A549 (cell line): ENCODE measurements at regions not wholly inside any gene's neighbourhood (a gene's known extent, or its start where the extent isn't known, plus 50 kb on each side); places are given as distances from the start of the nearest gene placed in this dataset.

Source experiments
- ATAC-seq, 2 experiments: fragments of 200-7000 bp in 1 of 2; fragments of >200 bp in 1 of 2; cut with Nextera tagmentation in 1 of 2; cut with Tn5 transposase in 1 of 2; 3 replicates each; pipeline versions ENCODE4 v1.8.0 to v1.9.1; 2018 to 2020; ENCODE audit warnings: mild to moderate bottlenecking in 1 of 2, moderate library complexity in 1 of 2
- CTCF ChIA-PET: fragments of 300-600 bp; sonication (Branson Sonifier 250); formaldehyde crosslinking; extraction: SDS; loops from one replicate; lab custom pipeline; 2021; ENCODE audit warnings: antibody characterized with exemption, inconsistent platforms; lab: Yijun Ruan, JAX
- POLR2A ChIA-PET: fragments of 350-600 bp; formaldehyde crosslinking; extraction: SDS; loops from one replicate; lab custom pipeline; 2021; ENCODE audit warnings: antibody characterized with exemption, inconsistent platforms; lab: Yijun Ruan, JAX
- DNase-seq, 2 experiments: peaks; one replicate each; pipeline versions ENCODE4 v3.0.0 to v3.0.0-alpha.2; 2011 to 2016; ENCODE audit warnings: low read depth in 1 of 2, low spot score in 1 of 2
- FAIRE-seq: peaks from 2 replicates; lab custom pipeline; 2011; peaks lifted over from hg19 to GRCh38; lab: Jason Lieb, UNC
- H3K27ac ChIP-seq, 2 experiments: fragments of >200 bp; sonication (Bioruptor Twin); formaldehyde crosslinking; 3 replicates each; pipeline ENCODE4 v1.5.1; 2016 to 2017
- H3K4me1 ChIP-seq: fragments of >200 bp; sonication (Bioruptor Twin); formaldehyde crosslinking; 3 replicates; pipeline ENCODE4 v1.6.1; 2016
- H3K4me2 ChIP-seq: fragments of >200 bp; sonication (Bioruptor Twin); formaldehyde crosslinking; 3 replicates; pipeline ENCODE4 v1.6.1; 2016
- H3K4me3 ChIP-seq: fragments of >200 bp; sonication (Bioruptor Twin); formaldehyde crosslinking; 3 replicates; pipeline ENCODE4 v1.5.1; 2016
- H3K9me3 ChIP-seq: fragments of >200 bp; sonication (Bioruptor Twin); formaldehyde crosslinking; 3 replicates; pipeline ENCODE4 v1.6.1; 2016
- CEBPB ChIP-seq, 2 experiments: fragments of >200 bp in 1 of 2; sonication (Bioruptor Twin) in 1 of 2; formaldehyde crosslinking in 1 of 2; IDR thresholded peaks; 2 replicates each; pipeline ENCODE4 v1.6.1; 2012 to 2016
- EHMT2 ChIP-seq: fragments of 200-600 bp; sonication (generic); IDR thresholded peaks from 2 replicates; pipeline ENCODE4 v1.6.1; 2016; ENCODE audit warnings: antibody characterized with exemption, low read depth, mild to moderate bottlenecking, moderate library complexity
- ESRRA ChIP-seq: fragments of 150-350 bp; IDR thresholded peaks from 2 replicates; pipeline ENCODE4 v1.6.1; 2014; ENCODE audit warnings: mild to moderate bottlenecking, low read length, borderline replicate concordance
- FOSL2 ChIP-seq, 2 experiments: fragments of 450-650 bp in 1 of 2; fragments of >200 bp in 1 of 2; sonication (Bioruptor Twin) in 1 of 2; formaldehyde crosslinking; IDR thresholded peaks; 2 replicates each; pipeline versions ENCODE4 v1.5.0 to v1.6.1; 2016 to 2020; ENCODE audit warnings: mild to moderate bottlenecking in 1 of 2, moderate library complexity in 1 of 2
- HEYL ChIP-seq: fragments of 250-450 bp; sonication (Bioruptor Pico); IDR thresholded peaks from 2 replicates; pipeline ENCODE4 v1.8.0; 2021; ENCODE audit warnings: mild to moderate bottlenecking, moderate library complexity
- HOXB5 ChIP-seq: fragments of 250-450 bp; sonication (Bioruptor Pico); IDR thresholded peaks from 2 replicates; pipeline ENCODE4 v1.5.0; 2020; ENCODE audit warnings: mild to moderate bottlenecking, moderate library complexity
- JUNB ChIP-seq: fragments of >200 bp; sonication (Bioruptor Twin); formaldehyde crosslinking; IDR thresholded peaks from 2 replicates; pipeline ENCODE4 v1.6.1; 2016
- KDM1A ChIP-seq: fragments of 200-600 bp; sonication (generic); IDR thresholded peaks from 2 replicates; pipeline ENCODE4 v1.6.1; 2016; ENCODE audit warnings: low read depth, mild to moderate bottlenecking
- KDM5A ChIP-seq: fragments of 200-600 bp; sonication (generic); IDR thresholded peaks from 2 replicates; pipeline ENCODE4 v1.6.1; 2016; ENCODE audit warnings: antibody characterized with exemption, mild to moderate bottlenecking
- MAFK ChIP-seq: fragments of 450-650 bp; IDR thresholded peaks from 2 replicates; pipeline ENCODE4 v1.6.1; 2014; ENCODE audit not compliant: partially characterized antibody
- MAZ ChIP-seq: fragments of 150-350 bp; IDR thresholded peaks from 2 replicates; pipeline ENCODE4 v1.6.1; 2014; ENCODE audit warnings: antibody characterized with exemption, low read depth, low read length, borderline replicate concordance
- PHF8 ChIP-seq: fragments of 200-600 bp; sonication (generic); IDR thresholded peaks from 2 replicates; pipeline ENCODE4 v1.6.1; 2016; ENCODE audit warnings: low read depth, mild to moderate bottlenecking, antibody characterized with exemption, moderate library complexity, borderline replicate concordance
- POLR2AphosphoS2 ChIP-seq: conservative IDR thresholded peaks from 2 replicates; pipeline ENCODE4 v1.6.1; 2012; ENCODE audit warnings: low read length, improper control_type of control experiment, inconsistent platforms
- SMC3 ChIP-seq: fragments of >200 bp; sonication (Bioruptor Twin); formaldehyde crosslinking; IDR thresholded peaks from 3 replicates; pipeline ENCODE4 v1.6.1; 2018; ENCODE audit warnings: inconsistent platforms
- SREBF2 ChIP-seq: fragments of 450-650 bp; IDR thresholded peaks from 2 replicates; pipeline ENCODE4 v1.6.1; 2014; ENCODE audit warnings: mild to moderate bottlenecking, moderate library complexity
- TP53 ChIP-seq: fragments of 250-450 bp; sonication (Bioruptor Pico); IDR thresholded peaks from 2 replicates; pipeline ENCODE4 v1.5.0; 2021; ENCODE audit warnings: mild to moderate bottlenecking, moderate library complexity
- ZSCAN20 ChIP-seq: fragments of 250-450 bp; sonication (Bioruptor Pico); IDR thresholded peaks from 2 replicates; pipeline ENCODE4 v1.8.0; 2022; ENCODE audit warnings: mild to moderate bottlenecking, moderate library complexity
- WGBS: methylation state at CpG from one replicate; pipeline ENCODE4 v1.1.6; 2017; ENCODE audit errors: missing lambda C conversion rate; 5-methylcytosine and 5-hydroxymethylcytosine counted together
- TF ChIP-seq, protein P1 (sequence below): fragments of >200 bp; sonication (Bioruptor Twin); formaldehyde crosslinking; IDR thresholded peaks from 2 replicates; pipeline ENCODE4 v1.6.1; 2016
- TF ChIP-seq, protein P2 (sequence below): fragments of >200 bp; sonication (Bioruptor Twin); formaldehyde crosslinking; IDR thresholded peaks from 3 replicates; pipeline ENCODE4 v1.5.1; 2016

DNA sequence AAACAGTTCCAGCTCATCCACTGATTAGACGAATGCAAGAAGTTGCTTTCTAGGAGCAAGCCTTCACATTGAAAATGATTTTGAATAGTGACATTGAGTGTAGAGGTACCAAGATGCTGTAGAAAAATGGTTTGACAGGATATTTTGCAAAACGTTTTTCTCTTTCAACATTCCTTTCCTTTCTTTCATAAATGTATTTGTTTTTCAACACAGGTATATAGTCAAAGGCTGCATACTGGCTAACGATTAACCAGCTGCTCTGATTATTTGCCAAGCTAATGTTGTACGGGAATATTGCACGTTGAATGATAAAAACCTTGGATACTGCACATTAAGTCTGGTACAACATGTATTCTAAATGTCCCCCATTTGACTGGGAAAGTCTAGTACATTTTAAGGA, 78.8 kb upstream of the TENT5A start:
- no peak overlapping the region for H3K4me3 ChIP-seq
- no peak for FAIRE-seq
- no peak for ATAC-seq
- H3K4me1 ChIP-seq = peaks cover 24% of the 10 kb centered on the region; the same call in 2 of the 3 replicates
- peak overlapping the region; percentile 43 for H3K4me2 ChIP-seq
- TF ChIP-seq CEBPB (IDR thresholded peaks at IDR 0.05) (peak in 1 of 2 experiments; percentile 26; a peak in 1 of 4 replicates), KDM5A (no peak)
- TF ChIP-seq, protein P1, sequence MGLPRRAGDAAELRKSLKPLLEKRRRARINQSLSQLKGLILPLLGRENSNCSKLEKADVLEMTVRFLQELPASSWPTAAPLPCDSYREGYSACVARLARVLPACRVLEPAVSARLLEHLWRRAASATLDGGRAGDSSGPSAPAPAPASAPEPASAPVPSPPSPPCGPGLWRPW = peak; percentile 43; the same call in 1 of the 2 replicates
- peak overlapping the region in 1 of 2 experiments; percentile 42; a peak in 1 of 6 replicates for H3K27ac ChIP-seq
- CTCF ChIA-PET = no interaction called here
- no peak for DNase-seq
- H3K9me3 ChIP-seq = no peaks in the 10 kb centered on the region
- 14% methylated on average over 5 of the region's 5 CpGs for WGBS
- POLR2A ChIA-PET = interaction anchor here (0.8 kb wide), 1 partner anchor 79 kb away, joined by 3 read pairs; the partner anchor contains the start of gene TENT5A

DNA sequence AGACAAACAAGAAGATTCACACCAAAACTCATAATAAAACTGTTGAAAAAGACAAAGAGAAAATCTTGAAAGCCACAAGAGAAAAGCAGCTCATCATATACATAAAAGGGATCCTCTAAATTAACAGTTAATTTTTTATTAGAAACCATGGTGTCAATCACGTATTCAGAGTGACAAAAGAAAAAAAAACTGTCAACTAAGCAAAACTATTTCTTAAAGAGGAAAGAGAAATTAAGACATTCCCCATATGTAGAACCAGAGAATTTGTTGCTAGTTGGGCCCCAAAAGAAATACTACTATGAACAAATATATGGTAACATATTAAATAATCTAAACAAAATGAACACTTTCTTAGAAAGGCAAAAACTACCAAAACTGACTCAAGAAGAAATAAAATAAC, 74.3 kb upstream of the TENT5A start:
- Histone ChIP-seq H3K9me3 (no peaks in the 10 kb centered on the region), H3K4me3 (no peak overlapping the region), H3K27ac (no peak overlapping the region), H3K4me2 (no peak overlapping the region), H3K4me1 (peaks cover 15% of the 10 kb centered on the region; the same call in 2 of the 3 replicates)
- CTCF ChIA-PET = no interaction called here
- TF ChIP-seq HEYL = no peak
- TF ChIP-seq MAFK = peak; percentile 62
- FAIRE-seq (no peak), DNase-seq (no peak), ATAC-seq (no peak)
- WGBS = 10% methylated on average over 1 of the region's 1 CpG
- POLR2A ChIA-PET = no interaction called here

DNA sequence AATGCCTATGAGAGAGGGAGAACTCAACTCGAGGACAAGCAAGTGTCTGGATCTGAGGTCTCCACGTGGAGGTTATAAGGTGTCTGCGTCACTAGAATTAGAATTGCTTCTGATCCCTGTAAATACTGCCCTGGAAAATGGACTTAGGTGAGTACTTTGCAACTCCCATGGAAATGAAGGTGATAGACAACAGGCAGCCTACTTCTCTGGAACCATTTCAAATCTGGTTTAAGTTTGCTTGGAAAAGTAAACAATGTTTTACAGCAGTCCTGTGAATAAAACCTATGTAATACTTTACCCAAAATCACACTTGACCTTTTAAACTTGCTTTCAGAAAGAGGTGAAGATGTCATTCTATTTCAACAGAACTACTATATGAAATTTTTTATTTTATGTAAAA, 70.1 kb upstream of the TENT5A start:
- CTCF ChIA-PET = no interaction called here
- no peak for FAIRE-seq
- DNase-seq = no peak
- ATAC-seq = no peak
- Histone ChIP-seq H3K27ac (no peak overlapping the region), H3K9me3 (no peaks in the 10 kb centered on the region)
- no peak for TF ChIP-seq SMC3
- no peak for TF ChIP-seq HOXB5 (CRISPR knock-in tag)
- no peak for TF ChIP-seq PHF8
- TF ChIP-seq, protein P2, sequence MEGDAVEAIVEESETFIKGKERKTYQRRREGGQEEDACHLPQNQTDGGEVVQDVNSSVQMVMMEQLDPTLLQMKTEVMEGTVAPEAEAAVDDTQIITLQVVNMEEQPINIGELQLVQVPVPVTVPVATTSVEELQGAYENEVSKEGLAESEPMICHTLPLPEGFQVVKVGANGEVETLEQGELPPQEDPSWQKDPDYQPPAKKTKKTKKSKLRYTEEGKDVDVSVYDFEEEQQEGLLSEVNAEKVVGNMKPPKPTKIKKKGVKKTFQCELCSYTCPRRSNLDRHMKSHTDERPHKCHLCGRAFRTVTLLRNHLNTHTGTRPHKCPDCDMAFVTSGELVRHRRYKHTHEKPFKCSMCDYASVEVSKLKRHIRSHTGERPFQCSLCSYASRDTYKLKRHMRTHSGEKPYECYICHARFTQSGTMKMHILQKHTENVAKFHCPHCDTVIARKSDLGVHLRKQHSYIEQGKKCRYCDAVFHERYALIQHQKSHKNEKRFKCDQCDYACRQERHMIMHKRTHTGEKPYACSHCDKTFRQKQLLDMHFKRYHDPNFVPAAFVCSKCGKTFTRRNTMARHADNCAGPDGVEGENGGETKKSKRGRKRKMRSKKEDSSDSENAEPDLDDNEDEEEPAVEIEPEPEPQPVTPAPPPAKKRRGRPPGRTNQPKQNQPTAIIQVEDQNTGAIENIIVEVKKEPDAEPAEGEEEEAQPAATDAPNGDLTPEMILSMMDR = no peak
- TF ChIP-seq, all 56 proteins: peak for 0
- Histone ChIP-seq H3K4me3 (no peak overlapping the region), H3K4me2 (no peak overlapping the region), H3K4me1 (0 out of 3 replicates have a peak, but pooled peaks cover 5% of the 10 kb centered on the region)
- 40% methylated on average over 3 of the region's 3 CpGs for WGBS
- POLR2A ChIA-PET = no interaction called here

DNA sequence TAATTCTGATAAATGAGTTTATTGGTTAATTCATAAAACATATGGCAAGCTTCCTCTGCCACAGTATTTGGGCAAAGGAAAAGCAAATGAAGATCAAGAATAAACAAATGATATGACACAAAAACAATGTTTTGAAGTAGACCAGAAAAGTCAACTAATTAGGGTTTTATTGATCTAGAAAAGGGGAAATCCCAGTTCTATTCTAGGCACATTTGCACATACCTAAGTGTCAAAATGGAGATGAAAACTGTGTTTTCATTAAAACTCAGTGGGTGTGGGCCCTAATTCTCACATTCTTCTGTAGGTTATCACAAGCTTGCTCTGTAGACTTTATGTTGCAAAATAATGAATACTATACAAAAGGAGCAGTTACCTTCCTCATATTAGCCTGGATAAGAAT, 69.0 kb upstream of the TENT5A start:
- CTCF ChIA-PET = no interaction called here
- no peaks in the 10 kb centered on the region for H3K9me3 ChIP-seq
- no peak for ATAC-seq
- DNase-seq = no peak
- no peak for FAIRE-seq
- TF ChIP-seq ZSCAN20 (CRISPR knock-in tag) = no peak
- TF ChIP-seq, all 56 proteins: peak for 0
- H3K4me3 ChIP-seq = no peak overlapping the region
- no peak overlapping the region for H3K4me2 ChIP-seq
- H3K4me1 ChIP-seq = 0 out of 3 replicates have a peak, but pooled peaks cover 5% of the 10 kb centered on the region
- POLR2A ChIA-PET = no interaction called here
- no peak overlapping the region for H3K27ac ChIP-seq

DNA sequence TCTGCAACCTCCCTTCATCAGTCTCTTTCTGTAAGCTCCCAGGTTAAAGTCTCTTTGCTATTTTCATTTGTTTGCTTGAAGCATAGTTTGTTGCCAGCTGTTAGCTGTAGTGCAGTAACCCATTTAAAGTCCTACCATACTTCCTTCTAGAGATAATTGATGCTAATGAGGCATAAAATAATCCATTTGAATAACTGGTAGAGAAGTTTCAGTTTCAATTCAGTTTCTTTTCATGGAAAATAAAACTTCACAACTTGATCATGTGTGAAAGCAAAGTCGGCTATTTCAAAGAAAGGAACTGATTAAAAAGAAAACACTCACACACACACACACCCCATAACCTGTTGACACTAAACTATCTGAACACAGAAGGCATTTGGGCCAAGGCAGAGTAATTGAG, 68.5 kb upstream of the TENT5A start:
- ChIA-PET CTCF (no interaction called here), POLR2A (no interaction called here)
- ATAC-seq (no peak), DNase-seq (no peak), FAIRE-seq (no peak)
- no peaks in the 10 kb centered on the region for H3K9me3 ChIP-seq
- 84% methylated on average over 1 of the region's 1 CpG for WGBS
- TF ChIP-seq ESRRA (no peak), MAFK (no peak), JUNB (no peak), TP53 (CRISPR knock-in tag) (no peak), KDM1A (no peak), SREBF2 (no peak), MAZ (no peak), POLR2AphosphoS2 (no peak), FOSL2 (IDR thresholded peaks at IDR 0.05) (no peak), FOSL2 (CRISPR knock-in tag; IDR thresholded peaks at IDR 0.05) (no peak), EHMT2 (no peak)
- no peak overlapping the region for H3K4me3 ChIP-seq
- H3K4me2 ChIP-seq = no peak overlapping the region
- no peak overlapping the region for H3K27ac ChIP-seq
- H3K4me1 ChIP-seq = 0 out of 3 replicates have a peak, but pooled peaks cover 5% of the 10 kb centered on the region
